Fibroblast of lung (primary cell): ENCODE measurements at regions not wholly inside any gene's neighbourhood (a gene's known extent, or its start where the extent isn't known, plus 50 kb on each side); places are given as distances from the start of the nearest gene placed in this dataset.

Experiments
- DNase-seq, 2 donors: peaks; one replicate each; pipeline versions ENCODE4 v3.0.0 to v3.0.0-alpha.2; 2010; ENCODE audit warnings: low read depth in 2 of 2
- H2AFZ ChIP-seq: 2 replicates; pipeline ENCODE4 v1.5.1; 2012; ENCODE audit warnings: low read length, control low read depth, inconsistent platforms
- H3K27ac ChIP-seq: 2 replicates; pipeline ENCODE4 v1.5.1; 2011; ENCODE audit warnings: low read length, control low read depth; ENCODE audit not compliant: insufficient read depth
- H3K27me3 ChIP-seq: 2 replicates; pipeline ENCODE4 v1.5.1; 2011; ENCODE audit warnings: mild to moderate bottlenecking, low read length; ENCODE audit not compliant: control insufficient read depth, insufficient read depth
- H3K36me3 ChIP-seq: 2 replicates; pipeline ENCODE4 v1.5.1; 2011; ENCODE audit warnings: low read length; ENCODE audit not compliant: control insufficient read depth, insufficient read depth
- H3K4me1 ChIP-seq: 2 replicates; pipeline ENCODE4 v1.5.1; 2011; ENCODE audit warnings: low read length; ENCODE audit not compliant: control insufficient read depth, insufficient read depth; ENCODE audit errors: extremely low read depth
- H3K4me2 ChIP-seq: 2 replicates; pipeline ENCODE4 v1.5.1; 2011; ENCODE audit warnings: low read length, control low read depth; ENCODE audit not compliant: insufficient read depth; ENCODE audit errors: extremely low read depth
- H3K4me3 ChIP-seq, 4 experiments: fragments of 200-600 bp in 1 of 4; sonication (generic) in 1 of 4; replicated peaks in 1 of 4; 2 replicates each; pipeline ENCODE4 v1.5.1; 2011 to 2016; ENCODE audit warnings: low read length in 4 of 4, low read depth in 3 of 4, mild to moderate bottlenecking in 3 of 4, control low read depth in 2 of 4, inconsistent platforms in 1 of 4, mixed read lengths in 1 of 4; ENCODE audit not compliant: insufficient read depth in 1 of 4; ENCODE audit errors: control extremely low read depth in 1 of 4
- H3K79me2 ChIP-seq: 2 replicates; pipeline ENCODE4 v1.5.1; 2012; ENCODE audit warnings: mild to moderate bottlenecking, low read length, inconsistent platforms; ENCODE audit not compliant: control insufficient read depth, insufficient read depth
- H3K9ac ChIP-seq: 2 replicates; pipeline ENCODE4 v1.5.1; 2011; ENCODE audit warnings: mild to moderate bottlenecking, low read length, control low read depth; ENCODE audit not compliant: insufficient read depth
- H3K9me3 ChIP-seq: 2 replicates; pipeline ENCODE4 v1.5.1; 2012; ENCODE audit warnings: low read depth, low read length; ENCODE audit not compliant: control insufficient read depth, insufficient read depth
- H4K20me1 ChIP-seq: 2 replicates; pipeline ENCODE4 v1.5.1; 2011; ENCODE audit warnings: low read length; ENCODE audit not compliant: control insufficient read depth, insufficient read depth; ENCODE audit errors: extremely low read depth
- CTCF ChIP-seq, 2 donors: IDR thresholded peaks in 1 of 2; conservative IDR thresholded peaks in 1 of 2; 1 replicate in 1 of 2; 2 replicates in 1 of 2; pipeline ENCODE4 v1.5.1; 2011 to 2012; ENCODE audit warnings: low read length in 2 of 2, control low read depth in 1 of 2, inconsistent platforms in 1 of 2, low read depth in 1 of 2, mild to moderate bottlenecking in 1 of 2
- EZH2 ChIP-seq: IDR thresholded peaks from 2 replicates; pipeline ENCODE4 v1.5.1; 2012; ENCODE audit warnings: low read length, control low read depth, mild to moderate bottlenecking; ENCODE audit errors: missing control alignments

- Histone ChIP-seq H3K9ac (no peak overlapping the region), H3K4me2 (no peak overlapping the region), H2AFZ (peak overlapping the region; percentile 12), H3K9me3 (no peaks in the 10 kb centered on the region), H3K4me1 (no peaks in the 10 kb centered on the region), H3K27ac (no peak overlapping the region), H3K27me3 (no peaks in the 10 kb centered on the region), H3K4me3 (no peak overlapping the region), H3K36me3 (no peaks in the 10 kb centered on the region), H4K20me1 (no peaks in the 10 kb centered on the region), H3K79me2 (no peaks in the 10 kb centered on the region)
- TF ChIP-seq CTCF (conservative IDR thresholded peaks at IDR 0.05 in 1 of 2, IDR thresholded peaks at IDR 0.05 in 1 of 2; ENCODE audit: low read depth in 1 of 2, low read length in 2 of 2) (peak; percentile 56 to 60), EZH2 (no peak)
- DNase-seq, result peak; percentile 70 to 86
These were observed 289.0 kb upstream of the TFPI start for GRCh38 chr2:187842978-187843847.

- Histone ChIP-seq H3K27me3 (no peaks in the 10 kb centered on the region), H4K20me1 (no peaks in the 10 kb centered on the region), H2AFZ (no peak overlapping the region), H3K79me2 (no peaks in the 10 kb centered on the region), H3K9me3 (no peaks in the 10 kb centered on the region), H3K4me2 (no peak overlapping the region), H3K27ac (no peak overlapping the region), H3K4me1 (no peaks in the 10 kb centered on the region), H3K9ac (no peak overlapping the region), H3K36me3 (no peaks in the 10 kb centered on the region), H3K4me3 (no peak overlapping the region)
- TF ChIP-seq CTCF (conservative IDR thresholded peaks at IDR 0.05 in 1 of 2, IDR thresholded peaks at IDR 0.05 in 1 of 2; ENCODE audit: low read depth in 1 of 2, low read length in 2 of 2), result no peak
- TF ChIP-seq EZH2, result no peak
- DNase-seq, result no peak
These were observed 293.3 kb upstream of the TFPI start for GRCh38 chr2:187847245-187848208.

- no peak overlapping the region for H3K27ac ChIP-seq
- H3K4me3 ChIP-seq, result peak overlapping the region in 1 of 4 experiments; percentile 5
- H3K9ac ChIP-seq, result no peak overlapping the region
- no peaks in the 10 kb centered on the region for H3K4me1 ChIP-seq
- H4K20me1 ChIP-seq, result no peaks in the 10 kb centered on the region
- peak overlapping the region; percentile 9 for H3K4me2 ChIP-seq
- DNase-seq, result no peak
- H3K27me3 ChIP-seq, result no peaks in the 10 kb centered on the region
- no peaks in the 10 kb centered on the region for H3K79me2 ChIP-seq
- H2AFZ ChIP-seq, result no peak overlapping the region
- TF ChIP-seq CTCF (conservative IDR thresholded peaks at IDR 0.05 in 1 of 2, IDR thresholded peaks at IDR 0.05 in 1 of 2; ENCODE audit: low read depth in 1 of 2, low read length in 2 of 2) (no peak), EZH2 (no peak)
- no peaks in the 10 kb centered on the region for H3K9me3 ChIP-seq
- no peaks in the 10 kb centered on the region for H3K36me3 ChIP-seq
These were observed 297.8 kb upstream of the TFPI start for GRCh38 chr2:187851955-187852561.
